Muscle of leg (tissue), 3 donors: ENCODE measurements at regions not wholly inside any gene's neighbourhood (a gene's known extent, or its start where the extent isn't known, plus 50 kb on each side); places are given as distances from the start of the nearest gene placed in this dataset.

Experiments used
- DNase-seq: peaks from one replicate; pipeline ENCODE4 v3.0.0; 2013
- H3K27ac ChIP-seq: one replicate; pipeline ENCODE4 v1.5.1; 2013; ENCODE audit warnings: mild to moderate bottlenecking, low read length, control low read depth
- H3K27me3 ChIP-seq: one replicate; pipeline ENCODE4 v1.6.1; 2013; ENCODE audit warnings: low read length; ENCODE audit not compliant: control insufficient read depth, insufficient read depth
- H3K36me3 ChIP-seq: one replicate; pipeline ENCODE4 v1.6.1; 2013; ENCODE audit warnings: low read length; ENCODE audit not compliant: control insufficient read depth, insufficient read depth
- H3K4me1 ChIP-seq: one replicate; pipeline ENCODE4 v1.6.1; 2013; ENCODE audit warnings: low read length; ENCODE audit not compliant: control insufficient read depth, insufficient read depth
- H3K4me3 ChIP-seq: one replicate; pipeline ENCODE4 v1.5.1; 2013; ENCODE audit warnings: low read length, control low read depth
- H3K9me3 ChIP-seq: replicated peaks from 2 replicates; pipeline ENCODE4 v1.6.1; 2013; ENCODE audit warnings: low read depth, low read length; ENCODE audit not compliant: control insufficient read depth
- WGBS: methylation state at CpG from one replicate; pipeline ENCODE4 v1.1.5; 2013; ENCODE audit warnings: missing lambda C conversion rate; ENCODE audit not compliant: insufficient coverage; 5-methylcytosine and 5-hydroxymethylcytosine counted together

DNA sequence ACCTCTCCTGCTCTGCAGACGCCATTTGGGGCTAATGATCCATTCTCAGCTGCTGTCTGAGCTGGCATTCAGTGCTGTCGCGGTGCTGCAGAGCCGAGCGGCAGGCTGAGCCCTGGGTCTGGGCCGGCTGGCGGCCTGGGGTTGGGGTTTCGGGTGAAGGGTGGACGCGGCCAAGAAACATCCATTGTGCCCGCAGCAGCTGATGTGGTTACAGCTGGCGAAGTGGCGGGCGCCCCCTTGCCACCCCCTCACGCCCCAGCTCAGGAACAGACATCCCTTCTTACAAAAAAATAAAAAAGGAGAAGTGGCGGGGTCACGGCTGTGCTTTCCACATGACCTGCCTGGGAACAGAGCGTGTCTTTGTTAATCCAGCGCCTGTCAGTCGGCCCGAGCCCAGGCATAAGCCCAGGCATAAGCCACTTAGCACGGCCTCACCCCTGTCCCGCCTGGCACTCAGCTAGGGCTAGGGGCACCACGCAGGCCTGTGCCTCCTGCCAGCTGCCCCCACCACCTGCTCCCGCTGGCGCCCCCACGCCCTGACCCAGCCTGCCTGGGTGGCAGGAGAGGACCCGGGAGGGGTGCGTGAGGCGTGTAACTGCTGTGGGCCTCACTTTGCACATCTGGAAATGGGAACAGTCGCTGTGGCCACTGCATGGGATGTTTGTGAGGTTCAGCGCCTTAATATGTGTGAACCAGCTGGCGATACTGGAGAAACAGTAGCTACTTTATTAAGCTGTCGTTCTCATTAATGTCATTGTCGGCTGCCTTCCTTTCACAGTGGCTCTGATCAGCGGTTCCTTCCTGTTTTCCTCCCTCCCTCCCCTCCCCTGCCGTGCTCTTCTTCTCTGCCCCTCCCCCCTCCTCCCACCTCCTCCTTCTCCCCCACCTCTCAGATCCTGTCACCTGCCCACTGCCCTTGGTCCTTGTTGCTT, 197.7 kb upstream of the CIBAR2 start:
- DNase-seq, result peak; percentile 88
- no peaks in the 10 kb centered on the region for H3K27me3 ChIP-seq
- WGBS, result 62% methylated on average over 35 of the region's 37 CpGs
- H3K36me3 ChIP-seq, result no peaks in the 10 kb centered on the region
- H3K27ac ChIP-seq, result peak overlapping the region; percentile 87
- no peaks in the 10 kb centered on the region for H3K9me3 ChIP-seq
- no peak overlapping the region for H3K4me3 ChIP-seq
- H3K4me1 ChIP-seq, result peaks cover 95% of the 10 kb centered on the region

DNA sequence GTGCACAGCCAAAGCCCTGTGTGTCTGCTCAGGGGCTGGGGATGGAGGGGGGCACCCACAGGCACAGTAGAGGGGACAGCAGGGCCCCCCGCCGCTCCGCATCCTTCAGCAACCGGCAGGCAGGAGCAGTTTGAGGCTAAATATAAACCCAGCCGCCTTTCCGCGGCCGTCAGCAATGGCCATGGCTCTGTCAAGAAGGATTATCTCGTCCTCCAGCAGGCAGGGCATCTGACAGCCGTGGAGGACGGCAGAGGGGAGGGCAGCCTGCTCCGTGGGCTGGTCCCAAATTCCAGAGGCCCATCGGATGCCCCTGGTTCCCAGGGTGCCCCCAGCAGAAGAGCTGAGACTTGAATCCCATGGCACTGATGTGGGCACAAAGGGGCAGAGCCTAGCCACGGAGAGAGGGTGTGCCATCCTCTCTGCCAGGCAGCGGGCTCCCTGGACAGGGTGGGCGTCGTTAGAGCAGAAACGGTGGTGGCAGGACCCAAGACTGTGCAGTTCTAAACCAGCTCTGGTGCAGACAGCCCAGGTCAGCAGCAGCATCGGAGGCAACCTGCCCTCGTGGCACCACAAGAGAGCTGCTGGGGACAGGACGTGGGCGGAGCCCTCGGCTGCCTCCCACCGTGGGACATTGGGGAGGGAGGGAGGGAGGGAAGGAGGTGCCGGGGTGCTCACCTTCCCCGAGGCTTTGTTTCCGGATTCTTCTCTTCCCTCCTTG, 198.8 kb upstream of the CIBAR2 start:
- WGBS, result 42% methylated on average over 22 of the region's 27 CpGs
- DNase-seq, result peak; percentile 61
- Histone ChIP-seq H3K27ac (peak overlapping the region; percentile 47), H3K4me1 (peaks cover 99% of the 10 kb centered on the region), H3K27me3 (no peaks in the 10 kb centered on the region), H3K4me3 (no peak overlapping the region), H3K9me3 (no peaks in the 10 kb centered on the region), H3K36me3 (no peaks in the 10 kb centered on the region)

DNA sequence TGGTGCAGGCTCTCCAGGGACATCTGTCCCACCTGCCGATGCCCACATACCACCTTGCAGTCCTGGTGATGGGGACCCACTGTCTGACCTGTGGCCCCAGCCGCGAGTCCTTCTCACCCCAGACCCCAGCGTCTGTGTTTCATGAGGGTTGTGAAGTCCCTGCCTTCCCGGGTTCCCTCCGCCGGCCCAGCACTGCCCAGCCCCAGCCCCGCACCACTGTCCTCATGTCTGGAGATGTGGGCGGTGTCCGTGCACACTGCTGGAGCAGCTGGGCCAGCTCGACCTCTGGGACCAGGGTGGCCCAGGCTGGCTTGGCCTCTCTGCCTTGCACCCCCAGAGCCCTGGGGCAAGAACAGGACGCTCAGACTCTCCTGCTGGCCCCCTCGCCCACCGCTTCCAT, 199.5 kb upstream of the CIBAR2 start:
- Histone ChIP-seq H3K4me1 (peaks cover 97% of the 10 kb centered on the region), H3K27me3 (no peaks in the 10 kb centered on the region), H3K9me3 (no peaks in the 10 kb centered on the region), H3K27ac (no peak overlapping the region), H3K36me3 (no peaks in the 10 kb centered on the region), H3K4me3 (no peak overlapping the region)
- no peak for DNase-seq
- whole genome bisulfite sequencing, result 84% methylated on average over 8 of the region's 14 CpGs

- Histone ChIP-seq H3K9me3 (no peaks in the 10 kb centered on the region), H3K4me3 (no peak overlapping the region), H3K27me3 (no peaks in the 10 kb centered on the region), H3K36me3 (no peaks in the 10 kb centered on the region), H3K4me1 (peaks cover 97% of the 10 kb centered on the region), H3K27ac (no peak overlapping the region)
- no peak for DNase-seq
- 58% methylated on average over 6 of the region's 11 CpGs for WGBS
These were observed 199.9 kb upstream of the CIBAR2 start for GRCh38 chr16:85312174-85312573.

DNA sequence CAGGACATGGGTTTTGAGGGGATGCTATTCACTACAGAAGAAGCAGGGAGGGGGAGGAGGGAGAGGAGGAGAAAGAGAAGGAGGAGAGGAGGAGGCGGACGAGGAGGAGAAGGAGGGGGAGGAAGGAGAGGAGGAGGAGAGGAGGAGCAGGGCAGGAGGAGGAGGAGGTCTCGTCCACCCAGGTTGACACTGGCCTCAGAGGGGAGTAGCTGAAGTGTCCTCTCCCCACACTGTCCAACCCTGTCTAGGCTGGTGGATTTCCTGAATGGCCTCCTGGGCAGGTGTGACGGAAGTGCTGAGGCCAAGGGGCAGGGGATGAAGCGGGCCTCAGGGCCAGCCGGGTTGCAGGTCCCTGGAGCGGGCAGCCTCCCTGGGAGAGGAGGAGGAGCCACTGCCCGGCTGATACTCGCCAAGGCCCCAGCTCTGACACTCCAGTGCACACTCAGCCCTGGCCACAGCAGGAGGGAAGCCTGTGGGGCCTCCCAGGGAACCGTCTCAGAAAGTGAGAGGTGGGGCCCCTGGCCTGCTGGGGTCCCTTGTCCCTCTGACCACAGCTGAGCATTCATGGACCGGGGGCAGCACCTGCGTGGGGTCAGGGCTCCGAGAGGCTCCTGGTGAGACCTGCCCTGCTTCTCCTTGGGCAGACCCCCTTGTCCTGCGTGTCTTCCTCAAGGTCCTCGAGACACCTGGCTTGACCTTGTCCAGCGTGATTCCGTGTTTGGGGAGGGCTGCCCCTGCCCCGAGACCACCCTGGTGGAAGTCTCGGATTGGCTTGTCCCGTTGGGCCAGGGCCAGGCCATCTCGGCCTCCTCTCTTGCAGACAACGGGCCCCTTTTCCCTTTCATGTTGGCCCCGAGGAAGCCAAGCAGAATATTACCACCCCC, 200.6 kb upstream of the CIBAR2 start:
- H3K27ac ChIP-seq, result peak overlapping the region; percentile 73
- 31% methylated on average over 15 of the region's 23 CpGs for WGBS
- no peaks in the 10 kb centered on the region for H3K9me3 ChIP-seq
- no peak for DNase-seq
- H3K36me3 ChIP-seq, result no peaks in the 10 kb centered on the region
- H3K27me3 ChIP-seq, result no peaks in the 10 kb centered on the region
- H3K4me3 ChIP-seq, result no peak overlapping the region
- H3K4me1 ChIP-seq, result peaks cover 97% of the 10 kb centered on the region

DNA sequence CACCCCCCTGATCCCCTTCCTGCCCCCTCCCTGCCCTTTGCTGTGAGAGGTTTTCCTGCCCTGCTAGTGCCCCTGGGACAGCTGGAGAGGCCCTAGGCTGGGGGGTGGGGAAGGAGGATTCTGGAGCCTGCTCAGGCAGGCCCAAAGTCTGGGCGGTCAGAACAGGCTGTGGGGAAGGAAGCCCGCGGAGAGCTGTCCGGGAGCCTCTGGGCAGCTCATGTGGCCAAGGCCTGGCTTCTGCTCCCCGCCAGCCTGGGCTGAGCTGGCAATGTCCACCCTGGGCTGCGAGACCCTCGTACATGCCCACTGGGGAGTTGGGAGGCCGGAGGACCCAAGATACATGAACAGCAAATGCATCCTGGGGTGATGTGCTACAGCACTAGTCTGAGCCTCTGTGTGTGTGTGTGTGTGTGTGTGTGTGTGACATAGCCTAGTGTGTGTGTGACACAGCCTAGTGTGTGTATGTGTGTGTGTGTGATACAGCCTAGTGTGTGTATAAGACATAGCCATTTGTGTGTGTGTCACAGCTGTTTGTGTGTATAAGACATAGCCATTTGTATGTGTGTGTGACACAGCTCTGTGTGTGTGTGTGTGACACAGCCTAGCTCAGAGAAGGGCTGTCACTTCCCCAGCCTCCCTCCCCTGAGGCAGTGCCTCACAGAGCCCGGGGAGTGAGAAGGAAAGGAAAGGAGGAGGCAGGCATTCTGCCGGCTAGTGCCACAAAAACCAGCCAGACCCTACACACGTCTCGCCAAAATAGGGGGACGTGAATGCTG, 201.4 kb upstream of the CIBAR2 start:
- H3K4me3 ChIP-seq, result no peak overlapping the region
- H3K9me3 ChIP-seq, result no peaks in the 10 kb centered on the region
- peak overlapping the region; percentile 76 for H3K27ac ChIP-seq
- H3K36me3 ChIP-seq, result no peaks in the 10 kb centered on the region
- peaks cover 96% of the 10 kb centered on the region for H3K4me1 ChIP-seq
- DNase-seq, result peak; percentile 78
- H3K27me3 ChIP-seq, result no peaks in the 10 kb centered on the region
- 15% methylated on average over 5 of the region's 13 CpGs for WGBS

GRCh38 chr16:85314512-85314971, 202.3 kb upstream of the CIBAR2 start:
- no peaks in the 10 kb centered on the region for H3K9me3 ChIP-seq
- peaks cover 91% of the 10 kb centered on the region for H3K4me1 ChIP-seq
- no peak overlapping the region for H3K4me3 ChIP-seq
- H3K36me3 ChIP-seq, result no peaks in the 10 kb centered on the region
- WGBS, result 41% methylated on average over 10 of the region's 11 CpGs
- no peak overlapping the region for H3K27ac ChIP-seq
- DNase-seq, result no peak
- H3K27me3 ChIP-seq, result no peaks in the 10 kb centered on the region

GRCh38 chr16:85315866-85316265, 203.6 kb upstream of the CIBAR2 start:
- no peaks in the 10 kb centered on the region for H3K9me3 ChIP-seq
- H3K27ac ChIP-seq, result no peak overlapping the region
- peaks cover 90% of the 10 kb centered on the region for H3K4me1 ChIP-seq
- no peaks in the 10 kb centered on the region for H3K36me3 ChIP-seq
- H3K4me3 ChIP-seq, result no peak overlapping the region
- no peaks in the 10 kb centered on the region for H3K27me3 ChIP-seq
- WGBS, result 76% methylated on average over 11 of the region's 14 CpGs
- no peak for DNase-seq

- no peaks in the 10 kb centered on the region for H3K9me3 ChIP-seq
- H3K36me3 ChIP-seq, result no peaks in the 10 kb centered on the region
- peaks cover 90% of the 10 kb centered on the region for H3K4me1 ChIP-seq
- peak; percentile 55 for DNase-seq
- no peak overlapping the region for H3K4me3 ChIP-seq
- 59% methylated on average over 10 of the region's 19 CpGs for WGBS
- peak overlapping the region; percentile 51 for H3K27ac ChIP-seq
- no peaks in the 10 kb centered on the region for H3K27me3 ChIP-seq
These were observed 204.1 kb upstream of the CIBAR2 start for GRCh38 chr16:85316321-85316919.
